HepG2 (cell line): ENCODE measurements at regions not wholly inside any gene's neighbourhood (a gene's known extent, or its start where the extent isn't known, plus 50 kb on each side); places are given as distances from the start of the nearest gene placed in this dataset.

Source experiments
- ATF1 ChIP-seq: IDR thresholded peaks from 2 replicates; pipeline ENCODE4 v1.6.1; 2016; ENCODE audit warnings: mild to moderate bottlenecking, control low read depth
- CHD2 ChIP-seq: IDR thresholded peaks from 2 replicates; pipeline ENCODE4 v1.6.1; 2011; ENCODE audit warnings: low read depth, low read length, improper control_type of control experiment
- GATAD2A ChIP-seq: IDR thresholded peaks from 2 replicates; pipeline ENCODE4 v1.6.1; 2016
- HMG20A ChIP-seq: IDR thresholded peaks from 2 replicates; pipeline ENCODE4 v1.6.1; 2016; ENCODE audit warnings: borderline replicate concordance
- KLF11 ChIP-seq: IDR thresholded peaks from 2 replicates; pipeline ENCODE4 v1.6.1; 2016; ENCODE audit warnings: missing compliant biosample characterization
- PHF8 ChIP-seq: sonication (generic); formaldehyde crosslinking; IDR thresholded peaks from 2 replicates; pipeline ENCODE4 v1.5.0; 2020; ENCODE audit warnings: missing genetic modification reagents
- RXRB ChIP-seq: IDR thresholded peaks from 2 replicates; pipeline ENCODE4 v1.6.1; 2016; ENCODE audit warnings: borderline replicate concordance, missing genetic modification reagents, missing compliant biosample characterization
- SATB2 ChIP-seq: sonication (generic); formaldehyde crosslinking; IDR thresholded peaks from 2 replicates; pipeline ENCODE4 v1.5.0; 2020; ENCODE audit warnings: missing genetic modification reagents
- ZBTB4 ChIP-seq: sonication (generic); formaldehyde crosslinking; IDR thresholded peaks from 2 replicates; pipeline ENCODE4 v1.4.0; 2020; ENCODE audit warnings: missing genetic modification reagents, mild to moderate bottlenecking, borderline replicate concordance
- ZBTB7A ChIP-seq: sonication (generic); formaldehyde crosslinking; IDR thresholded peaks from 2 replicates; pipeline ENCODE4 v1.8.0; 2022; ENCODE audit warnings: mild to moderate bottlenecking, missing genetic modification reagents
- ZHX1 ChIP-seq: sonication (generic); formaldehyde crosslinking; IDR thresholded peaks from 2 replicates; pipeline ENCODE4 v1.8.1; 2022; ENCODE audit warnings: low read depth, mild to moderate bottlenecking, missing genetic modification reagents
- ZNF30 ChIP-seq: sonication (generic); formaldehyde crosslinking; IDR thresholded peaks from 2 replicates; pipeline ENCODE4 v1.5.0; 2020; ENCODE audit warnings: mild to moderate bottlenecking, missing genetic modification reagents
- ZNF546 ChIP-seq: sonication (generic); formaldehyde crosslinking; conservative IDR thresholded peaks from 2 replicates; pipeline ENCODE4 v1.8.1; 2023; ENCODE audit warnings: mild to moderate bottlenecking, missing genetic modification reagents
- ZNF550 ChIP-seq: sonication (generic); formaldehyde crosslinking; IDR thresholded peaks from 2 replicates; pipeline ENCODE4 v1.4.0; 2020; ENCODE audit warnings: mild to moderate bottlenecking, missing genetic modification reagents, borderline replicate concordance
- ZNF605 ChIP-seq: sonication (generic); formaldehyde crosslinking; IDR thresholded peaks from 2 replicates; pipeline ENCODE4 v1.8.0; 2022; ENCODE audit warnings: mild to moderate bottlenecking, missing genetic modification reagents
- ZNF878 ChIP-seq: sonication (generic); formaldehyde crosslinking; IDR thresholded peaks from 2 replicates; pipeline ENCODE4 v1.8.1; 2023; ENCODE audit warnings: mild to moderate bottlenecking, missing genetic modification reagents, moderate library complexity
- ZSCAN12 ChIP-seq: sonication (generic); formaldehyde crosslinking; IDR thresholded peaks from 2 replicates; pipeline ENCODE4 v1.9.0; 2021; ENCODE audit warnings: mild to moderate bottlenecking, missing genetic modification reagents
- TF ChIP-seq, protein P1 (sequence below): sonication (generic); formaldehyde crosslinking; IDR thresholded peaks from 2 replicates; pipeline ENCODE4 v1.5.0; 2020; ENCODE audit warnings: mild to moderate bottlenecking, missing genetic modification reagents, borderline replicate concordance
- TF ChIP-seq, protein P2 (sequence below): sonication (generic); formaldehyde crosslinking; IDR thresholded peaks from 2 replicates; pipeline ENCODE4 v1.4.0; 2020; ENCODE audit warnings: missing genetic modification reagents, borderline replicate concordance

- TF ChIP-seq SATB2 (CRISPR knock-in tag): no peak
- peak; percentile 8; the same call in 1 of the 2 replicates for TF ChIP-seq ZNF550 (CRISPR knock-in tag)
- no peak; the same call in 1 of the 2 replicates for TF ChIP-seq ZBTB4 (CRISPR knock-in tag)
- TF ChIP-seq PHF8: 0 out of 2 replicates have a peak, but pooled peaks have one; percentile 55
- TF ChIP-seq ZHX1: no peak
- no peak for TF ChIP-seq HMG20A
- peak; percentile 60 for TF ChIP-seq ZBTB7A (CRISPR knock-in tag)
- TF ChIP-seq, protein P1, sequence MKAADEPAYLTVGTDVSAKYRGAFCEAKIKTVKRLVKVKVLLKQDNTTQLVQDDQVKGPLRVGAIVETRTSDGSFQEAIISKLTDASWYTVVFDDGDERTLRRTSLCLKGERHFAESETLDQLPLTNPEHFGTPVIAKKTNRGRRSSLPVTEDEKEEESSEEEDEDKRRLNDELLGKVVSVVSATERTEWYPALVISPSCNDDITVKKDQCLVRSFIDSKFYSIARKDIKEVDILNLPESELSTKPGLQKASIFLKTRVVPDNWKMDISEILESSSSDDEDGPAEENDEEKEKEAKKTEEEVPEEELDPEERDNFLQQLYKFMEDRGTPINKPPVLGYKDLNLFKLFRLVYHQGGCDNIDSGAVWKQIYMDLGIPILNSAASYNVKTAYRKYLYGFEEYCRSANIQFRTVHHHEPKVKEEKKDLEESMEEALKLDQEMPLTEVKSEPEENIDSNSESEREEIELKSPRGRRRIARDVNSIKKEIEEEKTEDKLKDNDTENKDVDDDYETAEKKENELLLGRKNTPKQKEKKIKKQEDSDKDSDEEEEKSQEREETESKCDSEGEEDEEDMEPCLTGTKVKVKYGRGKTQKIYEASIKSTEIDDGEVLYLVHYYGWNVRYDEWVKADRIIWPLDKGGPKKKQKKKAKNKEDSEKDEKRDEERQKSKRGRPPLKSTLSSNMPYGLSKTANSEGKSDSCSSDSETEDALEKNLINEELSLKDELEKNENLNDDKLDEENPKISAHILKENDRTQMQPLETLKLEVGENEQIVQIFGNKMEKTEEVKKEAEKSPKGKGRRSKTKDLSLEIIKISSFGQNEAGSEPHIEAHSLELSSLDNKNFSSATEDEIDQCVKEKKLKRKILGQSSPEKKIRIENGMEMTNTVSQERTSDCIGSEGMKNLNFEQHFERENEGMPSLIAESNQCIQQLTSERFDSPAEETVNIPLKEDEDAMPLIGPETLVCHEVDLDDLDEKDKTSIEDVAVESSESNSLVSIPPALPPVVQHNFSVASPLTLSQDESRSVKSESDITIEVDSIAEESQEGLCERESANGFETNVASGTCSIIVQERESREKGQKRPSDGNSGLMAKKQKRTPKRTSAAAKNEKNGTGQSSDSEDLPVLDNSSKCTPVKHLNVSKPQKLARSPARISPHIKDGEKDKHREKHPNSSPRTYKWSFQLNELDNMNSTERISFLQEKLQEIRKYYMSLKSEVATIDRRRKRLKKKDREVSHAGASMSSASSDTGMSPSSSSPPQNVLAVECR (CRISPR knock-in tag): peak; percentile 71; the same call in 1 of the 2 replicates
- TF ChIP-seq ZNF605 (CRISPR knock-in tag): 0 out of 2 replicates have a peak, but pooled peaks have one; percentile 72
- no peak for TF ChIP-seq ZSCAN12 (CRISPR knock-in tag)
- peak; percentile 40; the same call in 1 of the 2 replicates for TF ChIP-seq KLF11 (CRISPR knock-in tag)
- 0 out of 2 replicates have a peak, but pooled peaks have one; percentile 54 for TF ChIP-seq RXRB (CRISPR knock-in tag)
- TF ChIP-seq, protein P2, sequence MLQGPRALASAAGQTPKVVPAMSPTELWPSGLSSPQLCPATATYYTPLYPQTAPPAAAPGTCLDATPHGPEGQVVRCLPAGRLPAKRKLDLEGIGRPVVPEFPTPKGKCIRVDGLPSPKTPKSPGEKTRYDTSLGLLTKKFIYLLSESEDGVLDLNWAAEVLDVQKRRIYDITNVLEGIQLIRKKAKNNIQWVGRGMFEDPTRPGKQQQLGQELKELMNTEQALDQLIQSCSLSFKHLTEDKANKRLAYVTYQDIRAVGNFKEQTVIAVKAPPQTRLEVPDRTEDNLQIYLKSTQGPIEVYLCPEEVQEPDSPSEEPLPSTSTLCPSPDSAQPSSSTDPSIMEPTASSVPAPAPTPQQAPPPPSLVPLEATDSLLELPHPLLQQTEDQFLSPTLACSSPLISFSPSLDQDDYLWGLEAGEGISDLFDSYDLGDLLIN (CRISPR knock-in tag): no peak
- TF ChIP-seq ZNF878 (CRISPR knock-in tag): no peak
- no peak for TF ChIP-seq ZNF30 (CRISPR knock-in tag)
- TF ChIP-seq ATF1 (CRISPR knock-in tag): no peak
- peak; percentile 71 for TF ChIP-seq GATAD2A
- TF ChIP-seq ZNF546 (CRISPR knock-in tag): no peak
- TF ChIP-seq CHD2: no peak
These were observed 53.3 kb upstream of the PSD2 start (continued) for GRCh38 chr5:139742173-139742903.
